Iris pigment epithelial cell (primary cell): ENCODE measurements at regions not wholly inside any gene's neighbourhood (a gene's known extent, or its start where the extent isn't known, plus 50 kb on each side); places are given as distances from the start of the nearest gene placed in this dataset.

Experiments
- DNase-seq: peaks from one replicate; pipeline ENCODE4 v3.0.0-alpha.2; 2011; ENCODE audit warnings: low read depth

DNA sequence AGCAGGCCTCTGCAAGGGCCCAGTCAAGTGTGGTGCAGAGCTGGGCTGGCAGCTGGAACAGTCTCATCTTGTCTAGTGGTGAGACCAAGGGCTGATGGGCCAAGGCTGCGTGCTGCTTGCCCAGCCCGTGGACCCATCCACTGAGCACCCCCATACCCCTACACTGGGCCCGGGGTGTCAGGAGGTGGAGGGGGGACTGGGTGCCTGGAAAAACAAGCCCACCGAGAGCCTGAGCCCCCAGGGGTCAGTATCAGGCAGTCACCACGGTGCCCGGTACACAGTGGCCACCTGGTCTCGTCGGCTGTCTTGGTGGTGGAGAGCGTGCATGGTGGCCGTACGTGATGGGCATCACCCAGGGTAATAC lies 238.3 kb downstream of the SEC14L1 start:
- no peak for DNase-seq

DNA sequence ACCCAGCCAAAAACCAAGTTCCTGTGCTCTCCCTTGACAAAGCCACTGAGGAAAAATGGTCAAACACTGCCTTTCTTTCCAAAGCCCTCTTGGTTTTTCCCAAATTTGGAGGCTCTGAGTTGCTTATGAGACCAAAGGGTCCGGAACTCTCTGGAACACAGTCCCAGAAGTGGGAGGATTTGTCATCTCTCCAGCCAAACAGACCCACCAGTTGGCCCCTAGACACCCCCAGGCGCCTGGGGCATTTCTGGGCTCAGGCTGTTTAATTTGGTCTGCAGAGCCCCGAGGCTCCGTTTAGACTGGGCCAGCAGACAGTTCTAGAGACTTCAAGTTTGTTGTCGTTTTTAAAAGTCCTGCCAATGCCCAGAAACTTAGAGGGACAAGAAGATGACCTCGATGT lies 239.1 kb downstream of the SEC14L1 start:
- DNase-seq = no peak

DNA sequence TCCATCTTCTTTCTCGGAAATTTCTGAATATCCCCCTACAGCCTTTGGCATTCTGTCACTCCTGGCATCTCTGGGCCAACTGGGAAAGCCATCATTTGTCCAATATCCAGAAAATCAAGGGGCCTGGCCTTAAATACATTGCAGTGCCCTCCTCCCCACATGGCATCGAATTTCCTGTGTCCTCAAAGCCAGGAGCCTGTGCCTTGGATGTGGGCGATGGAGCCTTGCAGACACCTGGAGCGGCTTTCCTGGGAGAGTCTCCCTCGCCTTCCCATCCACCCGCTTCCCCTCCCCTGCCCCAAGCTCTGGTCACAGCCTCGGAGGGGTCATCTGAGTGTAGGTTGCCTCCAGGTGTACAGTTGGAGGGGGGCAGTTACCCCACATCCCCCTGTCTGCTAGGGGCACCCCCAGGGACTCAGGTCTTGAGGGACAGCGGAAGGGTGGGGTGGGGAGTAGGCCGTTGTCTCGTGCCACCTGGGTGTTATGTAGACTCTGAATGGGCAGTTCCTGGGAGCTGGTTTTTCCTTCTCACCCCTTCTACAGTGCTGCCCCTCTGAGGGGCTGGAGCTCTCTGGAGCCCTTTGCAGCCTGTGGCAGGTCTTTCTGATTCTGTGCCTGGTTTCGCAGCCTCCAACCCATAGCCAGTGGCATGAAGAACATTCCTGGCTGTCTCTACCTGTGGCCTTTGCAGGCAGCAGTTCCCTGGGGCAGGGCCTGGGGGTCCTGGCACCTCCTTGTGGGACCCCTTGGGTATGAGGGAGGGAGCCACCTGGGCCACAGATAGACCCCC lies 239.8 kb downstream of the SEC14L1 start:
- DNase-seq = no peak

DNA sequence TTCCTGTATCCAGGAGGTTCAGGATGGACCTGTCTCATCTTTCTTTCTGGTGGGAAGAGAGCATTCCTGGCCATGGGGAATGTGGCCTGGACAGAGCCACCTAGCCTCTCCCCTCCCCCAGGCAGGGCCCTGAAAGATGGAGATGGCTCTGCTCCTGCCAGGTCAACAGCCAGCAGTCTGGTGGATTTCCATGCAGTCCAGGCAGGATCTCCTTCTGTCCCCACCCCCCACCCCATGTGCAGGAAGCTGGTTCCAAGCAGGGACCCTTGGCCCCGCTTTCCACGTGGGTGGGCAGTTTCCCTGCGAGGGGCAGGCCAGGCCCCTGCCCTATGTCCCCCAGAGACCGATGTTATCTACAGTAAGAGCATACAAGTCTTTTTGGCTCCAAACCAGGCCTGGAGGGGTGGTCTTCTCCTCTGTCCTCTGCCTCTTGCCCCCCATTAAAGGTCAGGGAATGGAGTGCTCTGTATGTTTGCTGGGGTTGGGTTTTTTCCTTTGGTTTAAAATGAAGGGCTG lies 240.5 kb downstream of the SEC14L1 start:
- no peak for DNase-seq

DNA sequence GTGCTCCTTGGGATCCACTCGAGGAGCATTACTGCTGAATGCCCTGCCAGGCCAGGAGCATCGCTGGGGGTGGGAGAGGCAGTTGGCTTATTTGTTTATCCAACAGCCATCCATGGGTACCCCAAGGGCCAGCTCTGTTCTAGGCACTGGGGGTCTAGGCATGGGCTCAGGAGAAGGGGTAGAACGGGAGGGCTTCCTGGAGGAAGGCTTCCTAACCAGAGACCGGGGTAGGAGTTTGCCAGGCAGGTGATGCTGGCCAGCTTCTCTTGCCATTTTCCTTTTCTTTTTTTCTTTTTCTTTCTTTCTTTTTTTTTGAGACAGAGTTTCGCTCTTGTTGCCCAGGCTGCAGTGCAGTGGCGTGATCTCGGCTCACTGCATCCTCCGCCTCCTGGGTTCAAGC lies 241.0 kb downstream of the SEC14L1 start:
- no peak for DNase-seq

DNA sequence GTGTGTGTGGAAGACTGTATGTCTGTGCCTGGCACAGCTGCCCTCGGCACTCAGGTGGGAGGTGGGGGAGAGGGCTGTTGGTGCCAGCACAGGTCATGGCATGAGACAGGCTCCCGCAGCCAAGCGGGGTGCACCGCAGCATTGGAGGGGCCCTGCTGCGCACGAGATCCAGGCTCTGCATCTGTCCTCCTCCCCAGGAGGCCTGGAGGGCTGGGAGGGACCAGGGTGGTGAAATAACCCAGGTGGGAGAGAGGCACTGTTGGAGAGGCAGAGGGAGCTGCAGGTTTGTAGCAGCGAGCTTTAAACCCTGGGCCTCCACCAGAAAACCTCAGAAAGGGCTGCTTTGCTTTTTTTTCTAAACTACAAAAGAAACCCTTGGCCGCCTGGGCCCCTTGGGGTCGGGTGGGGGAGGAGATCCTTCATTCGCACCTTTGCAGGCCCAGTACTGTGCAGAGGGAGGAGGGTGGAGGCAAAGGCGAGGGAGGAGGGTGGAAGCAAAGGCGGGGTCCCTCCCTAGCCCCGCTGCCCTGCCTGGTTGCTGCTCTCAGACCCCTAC lies 241.7 kb downstream of the SEC14L1 start:
- no peak for DNase-seq

DNA sequence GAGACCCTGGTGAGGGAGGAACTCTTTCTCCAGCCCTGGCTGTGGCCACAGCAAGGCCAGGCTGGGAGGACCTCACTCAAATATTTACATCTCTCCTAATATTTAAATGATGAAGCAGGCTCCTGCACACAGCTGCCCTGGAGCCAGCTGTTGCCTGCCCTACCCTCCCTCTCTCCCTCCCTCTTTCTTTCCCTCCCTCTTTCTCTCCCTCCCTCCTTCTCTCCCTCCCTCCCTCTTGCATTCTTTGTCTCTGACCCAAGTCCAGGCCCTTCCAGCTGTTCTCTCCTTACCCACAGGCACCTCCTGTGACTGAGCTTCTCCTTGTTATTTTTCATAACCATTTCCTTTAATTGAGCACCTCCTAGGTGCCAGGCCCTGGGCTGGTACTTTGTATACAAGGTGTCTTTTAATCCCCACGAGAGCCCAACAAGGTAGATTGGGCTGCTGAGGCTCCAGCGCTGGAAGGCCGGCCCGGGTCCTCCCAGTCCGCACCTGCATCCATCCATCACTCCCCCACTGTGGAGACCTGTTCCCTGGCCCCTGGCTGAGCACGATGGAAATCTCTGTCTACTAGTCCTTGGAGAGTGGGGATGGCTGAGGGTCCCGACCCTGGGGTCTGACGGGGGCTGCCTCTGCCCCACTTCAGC lies 242.3 kb downstream of the SEC14L1 start:
- DNase-seq = no peak

DNA sequence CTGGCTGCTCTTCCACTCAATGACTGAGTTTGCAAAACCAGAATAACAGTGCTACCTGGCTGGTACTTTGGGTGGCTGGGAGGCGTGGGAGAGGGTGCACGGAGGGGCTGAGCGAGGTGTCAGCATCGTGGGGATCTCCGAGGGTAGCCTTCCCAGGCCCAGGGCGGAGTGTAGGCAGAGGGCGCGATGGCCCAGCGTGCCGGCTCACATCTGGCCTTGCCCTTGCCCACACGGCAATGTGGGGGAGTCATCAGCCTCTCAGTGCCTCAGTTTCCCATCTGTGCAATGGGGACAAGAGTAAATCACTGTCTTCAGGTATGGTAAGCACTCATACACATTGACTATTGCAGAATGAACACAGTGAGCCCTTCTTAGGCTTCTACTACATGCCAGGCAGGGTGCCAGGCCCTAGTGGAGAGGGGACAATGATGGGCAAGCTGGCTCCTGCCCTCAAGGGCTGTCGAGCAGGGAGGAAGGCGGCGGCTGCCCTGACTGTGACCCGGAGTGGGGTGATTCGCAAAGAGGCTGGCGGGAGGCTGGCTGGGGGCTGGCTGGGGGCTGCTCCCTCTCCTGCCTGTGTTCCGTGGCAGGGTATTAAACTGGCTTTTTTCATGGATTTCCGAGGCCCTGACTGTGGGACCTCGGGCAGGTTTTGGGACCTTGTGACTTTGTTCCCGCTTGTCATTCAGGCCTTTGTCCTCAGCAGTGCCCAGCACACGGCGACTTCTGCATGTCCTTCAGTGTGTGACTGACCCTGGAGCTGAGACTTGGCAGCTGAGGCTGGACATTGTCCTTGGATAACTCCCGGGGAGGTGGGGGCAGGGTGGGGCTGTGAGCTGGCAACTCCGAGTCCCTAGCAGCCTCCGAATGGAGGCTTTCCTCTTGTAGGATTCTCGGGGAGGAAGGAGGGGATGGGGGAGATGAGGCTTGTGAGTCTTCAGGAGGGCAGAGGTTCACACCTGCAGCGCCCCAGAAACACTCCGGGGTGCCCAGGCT lies 243.1 kb downstream of the SEC14L1 start:
- DNase-seq = no peak

DNA sequence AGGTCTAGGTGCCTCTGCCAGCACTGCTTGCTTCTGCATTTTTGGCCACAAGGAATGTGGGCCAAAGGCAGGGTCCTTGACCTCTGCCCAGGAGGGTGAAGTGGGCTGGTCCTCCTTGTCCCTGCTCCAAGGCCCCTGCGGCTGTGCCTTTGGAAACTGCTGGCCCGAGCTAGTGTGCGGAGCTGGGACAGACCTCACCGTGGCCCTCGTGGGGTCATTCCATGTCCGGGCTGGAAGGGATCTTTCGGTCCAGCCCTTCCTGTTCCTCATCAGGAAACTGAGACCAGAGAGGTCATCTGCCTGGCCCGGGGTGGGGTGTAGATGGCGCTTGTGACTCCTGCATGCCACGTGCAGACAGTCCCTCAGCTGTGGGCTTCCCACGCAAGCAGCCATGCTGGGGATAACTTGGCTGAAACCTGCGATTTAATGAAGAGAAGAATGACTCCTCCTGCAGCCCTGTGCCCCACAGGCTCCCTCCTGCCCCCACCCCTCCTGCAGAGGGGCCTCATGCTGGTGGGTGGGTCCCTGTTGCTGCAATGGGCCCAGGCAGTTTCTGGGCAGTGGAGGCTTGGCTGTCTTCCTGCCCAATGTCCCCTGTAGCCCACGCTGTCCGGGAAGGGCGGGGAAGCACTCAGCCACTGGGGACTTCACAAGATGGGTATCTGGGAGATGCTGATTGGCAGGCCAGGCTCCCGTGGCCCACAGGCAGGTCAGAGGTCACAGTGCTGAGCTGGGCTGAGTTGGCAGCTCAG lies 245.2 kb downstream of the SEC14L1 start:
- DNase-seq = no peak

DNA sequence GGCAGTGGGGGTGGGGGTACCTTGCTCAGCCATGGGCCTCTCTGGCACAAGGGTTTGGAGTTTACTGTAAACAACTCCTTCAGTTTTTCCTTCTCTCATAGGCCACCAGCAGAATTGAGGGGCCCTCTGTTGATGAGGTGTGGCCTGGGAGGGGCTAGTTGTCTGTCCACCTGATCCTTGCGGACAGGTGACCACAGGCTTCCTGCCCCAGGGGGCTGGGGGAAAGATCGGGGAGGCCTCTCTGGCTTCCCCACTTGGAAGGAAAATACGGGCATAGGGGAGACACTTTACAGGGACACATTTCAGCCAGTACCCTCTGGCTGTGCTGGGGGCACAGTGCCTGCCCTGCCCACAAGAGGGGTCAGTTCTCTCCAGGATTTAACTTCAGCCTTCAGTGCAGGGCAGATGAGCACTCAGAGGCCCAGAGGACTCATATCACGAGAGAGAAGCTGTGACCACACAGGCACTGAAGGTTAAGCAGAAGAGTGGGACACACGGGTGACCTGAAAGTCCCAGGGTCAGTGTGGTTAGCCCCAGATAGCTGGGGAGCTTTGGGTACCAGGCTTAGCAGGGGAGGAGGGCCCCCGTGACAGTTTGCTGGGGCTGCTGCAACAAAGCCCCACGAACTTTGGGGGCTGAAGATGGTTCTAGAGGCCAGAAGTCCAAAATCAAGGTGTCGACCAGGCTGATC lies 245.9 kb downstream of the SEC14L1 start:
- DNase-seq = no peak

DNA sequence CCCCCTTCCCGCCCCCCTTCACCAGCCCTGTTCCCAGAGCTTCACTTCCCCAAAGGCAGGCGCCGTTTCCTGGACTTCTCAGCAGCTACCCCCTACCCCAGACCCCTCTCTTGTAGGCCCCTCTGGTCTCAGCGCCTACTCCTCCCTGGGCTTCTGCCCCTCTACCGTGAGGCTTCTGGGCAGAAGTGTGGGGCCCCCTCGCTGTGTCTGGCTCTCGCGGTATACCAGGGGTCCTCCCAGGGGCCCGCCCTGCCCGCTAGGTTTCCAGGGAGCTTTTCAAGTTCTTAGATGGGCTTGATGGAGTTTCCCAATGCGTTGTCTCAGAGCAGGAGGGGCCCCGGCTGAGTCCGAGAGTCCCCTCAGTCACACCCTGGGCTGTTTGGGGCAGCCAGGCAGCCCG lies 247.1 kb downstream of the SEC14L1 start:
- DNase-seq = no peak

DNA sequence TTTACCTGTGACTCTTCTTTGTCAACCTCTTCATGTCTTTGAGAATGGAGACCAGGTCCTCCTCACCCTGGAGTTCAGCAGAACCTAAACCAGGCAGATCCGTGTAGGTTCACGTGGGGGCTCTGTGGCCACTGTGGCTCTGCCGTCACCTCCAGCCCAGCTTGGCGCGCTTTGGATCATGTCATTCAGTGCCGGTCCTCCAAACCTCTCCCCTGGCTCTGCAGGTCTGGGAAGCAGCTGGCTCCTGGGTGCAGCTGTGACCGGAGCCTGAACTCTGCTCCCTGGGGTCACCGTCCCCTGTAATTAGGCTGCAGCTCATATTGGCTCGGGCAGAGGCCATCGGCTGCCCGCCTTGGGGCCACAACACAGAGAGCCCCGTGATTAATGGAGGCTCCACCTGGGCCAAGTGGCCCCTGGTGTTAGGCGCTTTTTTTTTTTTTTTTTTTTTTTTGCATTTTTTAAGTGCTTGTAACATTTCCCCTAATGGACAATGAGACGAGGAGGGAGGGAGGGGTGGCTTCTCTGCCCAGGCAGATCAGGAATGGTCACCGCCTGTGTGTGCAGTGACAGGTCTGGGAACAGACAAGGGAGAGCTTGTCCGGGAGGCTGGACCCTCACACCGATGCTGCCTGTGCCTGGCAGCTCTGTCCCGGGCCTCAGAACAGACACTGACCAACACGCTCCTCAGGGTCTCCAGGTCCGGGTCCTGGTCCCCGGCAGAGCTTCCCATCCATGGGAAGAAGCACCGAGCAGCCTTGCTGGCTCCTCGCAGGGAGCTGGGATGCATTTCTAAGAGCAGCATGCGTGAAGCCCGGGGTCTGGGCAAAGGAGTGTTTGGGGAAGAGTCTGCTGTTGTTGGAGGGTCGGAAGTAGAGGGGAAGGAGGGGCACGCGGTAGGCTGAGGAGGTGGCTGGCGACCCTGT lies 247.9 kb downstream of the SEC14L1 start:
- DNase-seq = no peak

DNA sequence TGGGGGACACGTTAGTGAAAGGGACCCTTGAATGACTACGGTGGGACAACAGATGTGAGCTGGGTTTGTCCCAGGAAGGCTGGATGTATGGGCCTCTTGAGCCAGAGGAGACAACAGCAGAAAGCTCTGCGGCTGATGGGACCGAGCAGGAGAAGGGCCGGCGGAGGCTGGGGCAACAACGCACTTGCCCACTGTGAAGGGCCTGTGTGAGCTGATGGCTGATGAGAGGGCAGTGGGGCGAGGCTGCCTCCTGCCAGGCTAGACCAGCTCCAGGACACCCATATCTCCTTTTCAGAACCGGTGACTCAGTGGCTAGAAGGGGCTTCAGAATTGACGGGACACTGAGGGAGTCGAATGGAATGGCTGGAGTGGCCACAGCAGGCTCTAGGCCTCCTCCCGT lies 250.1 kb downstream of the SEC14L1 start:
- DNase-seq = no peak

DNA sequence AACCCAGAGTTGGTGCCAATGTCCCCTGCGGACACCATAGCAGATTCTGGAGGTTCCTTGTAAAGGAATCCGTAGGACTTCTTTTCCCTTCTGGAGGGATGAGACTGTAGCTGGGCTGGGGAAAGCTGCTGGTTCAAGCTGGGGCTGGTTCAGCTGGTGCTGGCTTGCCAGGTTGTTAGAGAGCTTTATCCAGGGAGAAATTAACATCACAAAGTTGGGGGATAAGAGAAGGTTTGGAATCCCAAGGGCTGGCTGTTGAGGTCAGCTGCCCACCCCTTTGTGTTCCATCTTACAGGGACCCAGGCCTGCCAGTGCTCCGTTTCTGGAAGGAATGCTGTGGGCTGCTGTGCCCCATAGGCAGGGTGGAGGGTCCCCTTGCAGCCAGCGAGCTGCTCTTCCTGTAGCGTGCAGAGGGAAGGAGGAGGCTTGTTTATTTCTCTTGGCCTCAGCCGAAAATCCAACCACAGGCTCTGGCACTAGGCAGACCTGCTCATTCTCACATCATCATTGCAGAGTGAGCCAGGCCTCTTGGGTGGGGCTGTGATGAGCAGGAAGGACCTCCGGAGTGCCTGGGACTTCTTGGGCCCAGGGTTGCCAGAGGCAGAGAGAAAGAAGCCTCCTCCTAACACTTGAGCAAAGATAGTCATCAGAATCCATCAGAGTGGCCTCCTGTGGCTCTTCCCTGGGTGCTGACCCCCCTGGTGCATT lies 251.1 kb downstream of the SEC14L1 start:
- peak; percentile 94 for DNase-seq

DNA sequence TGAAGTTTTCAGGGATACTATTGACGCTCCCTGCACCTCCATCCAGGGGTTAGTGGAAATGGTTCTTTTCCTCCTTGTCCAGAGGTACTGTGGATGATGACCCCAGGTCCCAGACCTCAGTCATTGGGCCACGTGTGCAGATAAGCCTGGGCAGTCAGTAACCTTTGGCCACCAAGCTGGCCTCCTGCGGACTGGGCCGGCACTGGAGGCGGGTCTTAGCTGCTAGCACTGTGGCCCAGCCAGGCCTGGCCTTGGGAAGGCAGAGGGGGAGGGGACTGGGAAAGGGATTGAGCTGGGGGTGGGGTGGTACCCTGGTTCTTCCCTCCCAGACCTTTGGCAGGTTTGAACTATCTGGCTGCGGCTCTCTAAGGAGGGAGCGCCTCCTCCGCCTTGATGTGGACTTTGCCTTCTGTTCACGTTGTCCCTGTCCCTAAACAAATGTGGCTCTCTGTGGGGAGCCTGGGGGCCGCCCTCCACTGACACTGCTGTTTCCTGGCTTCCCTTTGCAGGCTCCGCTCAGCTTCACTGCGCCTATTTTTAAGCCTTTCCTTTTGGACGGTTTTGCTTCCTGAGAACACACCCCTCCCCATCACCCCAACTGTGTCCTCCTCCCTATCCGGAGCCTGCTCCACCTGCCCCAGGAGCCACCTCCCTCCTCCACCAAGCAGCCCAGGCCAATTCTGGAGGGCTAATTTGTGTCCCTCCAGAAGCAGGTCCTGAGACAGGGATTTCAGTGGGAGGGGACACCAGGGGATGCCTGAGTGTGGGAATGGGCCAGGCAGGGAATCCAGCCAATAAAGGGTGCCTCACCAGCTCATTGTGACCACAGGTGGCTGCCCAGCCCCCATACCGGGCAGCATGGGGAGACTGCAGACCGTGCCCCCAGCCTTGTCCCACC lies 251.9 kb downstream of the SEC14L1 start:
- no peak for DNase-seq

DNA sequence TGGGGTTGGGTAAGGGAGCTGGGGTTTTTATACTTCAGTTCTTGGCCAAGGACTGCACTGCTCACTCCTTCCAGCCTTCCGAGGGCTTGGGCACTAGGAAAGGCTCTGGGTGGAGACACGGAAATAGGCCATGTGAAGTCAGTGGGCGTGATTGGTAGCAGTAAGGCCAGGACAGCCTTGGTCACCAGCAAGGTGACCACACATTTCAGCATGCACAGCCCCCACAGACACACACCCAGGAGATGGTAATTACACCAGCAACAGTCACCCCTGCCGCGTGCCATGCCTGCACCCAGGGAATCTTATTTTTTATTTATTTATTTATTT lies 252.5 kb downstream of the SEC14L1 start:
- DNase-seq = no peak

DNA sequence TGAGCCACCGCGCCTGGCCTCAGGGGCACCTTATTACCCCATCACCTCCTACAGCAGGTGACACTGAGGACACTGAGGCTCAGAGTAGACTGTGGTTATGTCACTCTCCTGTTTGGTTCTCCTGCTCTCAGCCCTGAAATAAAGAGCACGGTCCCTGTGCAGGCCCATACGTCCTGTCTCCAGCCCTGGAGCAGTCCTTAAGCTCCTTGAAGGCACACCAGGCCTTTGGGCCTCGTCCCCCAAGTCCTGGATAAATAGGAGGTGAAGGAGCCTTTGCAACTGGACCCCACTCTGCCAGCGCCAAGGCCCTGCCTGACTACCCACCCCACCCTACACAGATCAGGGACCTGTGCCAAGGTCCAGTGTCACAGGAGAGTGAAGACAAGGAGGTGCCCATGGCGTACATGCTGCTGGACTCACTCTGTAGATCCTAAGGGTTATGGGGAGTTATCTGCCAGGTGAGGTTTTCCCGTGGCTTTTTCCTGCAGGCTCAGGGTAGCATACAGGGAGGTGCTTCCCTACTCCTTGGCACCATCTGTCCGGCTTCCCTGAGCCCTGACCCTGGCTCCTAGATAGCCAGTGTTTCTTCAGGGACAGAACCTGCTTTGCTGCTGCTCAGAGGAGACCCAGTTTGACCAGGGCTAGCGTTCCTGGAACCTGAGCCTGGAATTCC lies 253.2 kb downstream of the SEC14L1 start:
- DNase-seq = no peak
